Sigmoid colon (tissue), 6 donors: ENCODE measurements at regions not wholly inside any gene's neighbourhood (a gene's known extent, or its start where the extent isn't known, plus 50 kb on each side); places are given as distances from the start of the nearest gene placed in this dataset.

Experiments
- DNase-seq: peaks from one replicate; pipeline ENCODE4 v3.0.0-alpha.2; 2019
- H3K27ac ChIP-seq, 4 donors: fragments of 200-600 bp; sonication (generic); one replicate each; pipeline ENCODE4 v1.5.1; 2016 to 2019; ENCODE audit warnings: mild to moderate bottlenecking in 1 of 4
- H3K27me3 ChIP-seq, 3 donors: fragments of 200-600 bp; sonication (generic); one replicate each; pipeline ENCODE4 v1.5.1; 2019; ENCODE audit warnings: mild to moderate bottlenecking in 1 of 3
- H3K36me3 ChIP-seq, 4 donors: fragments of 200-600 bp; sonication (generic); one replicate each; pipeline ENCODE4 v1.5.1; 2016 to 2019
- H3K4me1 ChIP-seq, 4 donors: fragments of 200-600 bp; sonication (generic); one replicate each; pipeline ENCODE4 v1.5.1; 2017 to 2019
- H3K4me3 ChIP-seq, 4 donors: fragments of 200-600 bp; sonication (generic); one replicate each; pipeline ENCODE4 v1.5.1; 2017 to 2019; ENCODE audit warnings: mild to moderate bottlenecking in 2 of 4, moderate library complexity in 1 of 4
- H3K9me3 ChIP-seq, 4 donors: fragments of 200-600 bp in 3 of 4; sonication (generic) in 3 of 4; one replicate each; pipeline versions ENCODE4 v1.5.1 to v1.6.1; 2013 to 2019
- CTCF ChIP-seq, 4 experiments: fragments of 450-650 bp in 3 of 4; fragments of 200-600 bp in 1 of 4; IDR thresholded peaks; one replicate each; pipeline ENCODE4 v1.5.1; 2016 to 2019; ENCODE audit warnings: antibody characterized with exemption in 4 of 4, mild to moderate bottlenecking in 3 of 4, moderate library complexity in 2 of 4
- EP300 ChIP-seq, 4 donors: sonication (generic); formaldehyde crosslinking; IDR thresholded peaks; one replicate each; pipeline ENCODE4 v1.6.1; 2017; ENCODE audit warnings: antibody characterized with exemption in 4 of 4
- POLR2A ChIP-seq, 2 donors: fragments of 450-650 bp; IDR thresholded peaks; one replicate each; pipeline ENCODE4 v1.6.1; 2016; ENCODE audit warnings: antibody characterized with exemption in 2 of 2, mild to moderate bottlenecking in 2 of 2, moderate library complexity in 2 of 2
- POLR2AphosphoS5 ChIP-seq, 4 donors: sonication (generic); formaldehyde crosslinking; IDR thresholded peaks; one replicate each; pipeline ENCODE4 v1.6.1; 2017; ENCODE audit warnings: antibody characterized with exemption in 4 of 4
- WGBS, 2 donors: extraction: QIAGEN DNeasy Blood & Tissue Kit; methylation state at CpG; one replicate each; pipeline ENCODE4 v1.1.7; 2013; 5-methylcytosine and 5-hydroxymethylcytosine counted together
- intact Hi-C: fragments of 100-400 bp; cut with DNase I; formaldehyde crosslinking; loops from one replicate; pipeline ENCODE4 v1.15.1; 2023
- donor health status: healthy with polysubstance abuse.
- donor health status: healthy.

GRCh38 chr2:153228904-153229303, 249.7 kb downstream of the RPRM start:
- no peaks in the 10 kb centered on the region for H3K27me3 ChIP-seq
- no peak overlapping the region for H3K27ac ChIP-seq
- no peaks in the 10 kb centered on the region for H3K36me3 ChIP-seq
- no peaks in the 10 kb centered on the region for H3K9me3 ChIP-seq
- no peak for DNase-seq
- H3K4me3 ChIP-seq = no peak overlapping the region
- no peak for TF ChIP-seq CTCF (IDR thresholded peaks at IDR 0.05)
- no peak for TF ChIP-seq POLR2A (IDR thresholded peaks at IDR 0.05)
- peak in 2 of 4 donors; percentile 23 to 25 for TF ChIP-seq POLR2AphosphoS5 (IDR thresholded peaks at IDR 0.05)
- TF ChIP-seq EP300 (IDR thresholded peaks at IDR 0.05) = no peak
- H3K4me1 ChIP-seq = peaks cover 0 to 8% (median 0%) of the 10 kb centered on the region in 4 donors
- intact Hi-C loops = loop anchor here (5.0 kb wide), 1 partner anchor 248 kb away; the partner anchor contains the start of gene RPRM

DNA sequence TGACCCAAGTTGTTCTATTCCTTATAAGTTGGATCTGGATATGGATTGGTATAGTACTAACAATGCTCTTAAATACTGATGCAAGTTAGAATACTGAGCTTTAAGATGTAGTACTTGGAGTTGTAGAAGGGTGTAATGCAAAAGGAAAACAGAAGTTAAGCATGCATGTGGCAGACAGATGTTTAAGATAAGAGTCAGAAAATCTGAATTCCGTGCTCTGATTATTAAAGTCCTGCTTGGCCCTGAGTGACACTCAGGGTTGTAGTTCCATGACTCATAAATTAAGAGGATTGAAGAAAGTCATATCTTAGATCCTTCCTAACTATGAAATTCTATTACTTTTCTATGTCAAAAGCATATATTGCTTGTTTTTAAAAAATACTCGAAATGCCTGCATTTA, 250.6 kb downstream of the RPRM start:
- TF ChIP-seq CTCF (IDR thresholded peaks at IDR 0.05) = no peak
- no peak for TF ChIP-seq EP300 (IDR thresholded peaks at IDR 0.05)
- TF ChIP-seq POLR2AphosphoS5 (IDR thresholded peaks at IDR 0.05) = no peak
- TF ChIP-seq POLR2A (IDR thresholded peaks at IDR 0.05) = no peak
- Histone ChIP-seq H3K36me3 (no peaks in the 10 kb centered on the region), H3K4me3 (no peak overlapping the region), H3K4me1 (peaks cover 0 to 8% (median 0%) of the 10 kb centered on the region in 4 donors), H3K9me3 (no peaks in the 10 kb centered on the region), H3K27me3 (no peaks in the 10 kb centered on the region), H3K27ac (no peak overlapping the region)
- intact Hi-C loops = loop anchor here (5.0 kb wide), 1 partner anchor 249 kb away; the partner anchor contains the start of gene RPRM
- 64 to 75% methylated on average over 2 of the region's 2 CpGs for WGBS, 2 donors
- no peak for DNase-seq

DNA sequence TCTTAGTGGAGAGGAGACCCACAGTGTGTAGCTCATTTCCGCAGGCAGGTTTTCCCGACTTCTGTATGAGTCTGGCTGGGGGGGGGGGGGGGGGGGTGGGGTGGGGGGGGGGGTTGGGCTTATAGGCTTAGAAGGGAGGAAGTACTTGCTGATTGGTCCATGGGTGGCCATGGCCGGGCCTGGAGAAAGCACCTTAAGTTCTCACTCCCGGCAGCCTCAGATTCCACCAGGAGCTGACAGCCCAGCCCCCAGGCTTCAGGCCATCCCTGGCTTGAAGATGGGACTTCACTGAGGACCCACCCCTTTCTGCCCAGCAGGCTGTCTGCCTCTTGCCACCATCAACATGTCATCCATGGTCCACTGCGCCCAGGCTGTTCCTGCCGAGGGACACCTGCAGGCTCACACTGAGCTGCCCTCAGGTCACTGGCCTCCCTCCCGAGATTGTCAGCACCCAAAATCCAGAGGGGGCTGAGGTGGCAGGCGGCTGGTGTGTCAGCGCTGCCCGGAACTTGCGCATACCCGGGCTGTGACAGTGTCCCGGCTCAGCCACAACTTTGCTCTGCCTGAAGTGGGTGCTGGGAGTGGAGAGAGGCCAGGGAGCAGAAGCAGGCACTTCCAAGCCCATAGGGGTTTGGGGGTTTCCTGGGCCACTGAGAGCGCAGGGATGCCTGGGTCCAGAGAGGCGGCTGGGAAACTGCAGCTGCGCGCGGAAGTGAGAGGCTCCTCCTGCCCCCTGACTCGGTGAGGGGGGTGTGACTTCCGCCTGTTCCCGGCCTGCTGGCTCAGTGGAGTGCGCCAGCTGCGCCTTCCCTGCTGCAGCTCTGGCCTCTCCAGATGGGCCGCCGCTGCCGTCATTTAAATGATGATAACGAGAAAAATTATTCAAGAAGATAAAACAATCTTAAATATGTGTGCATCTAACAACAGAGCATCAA, 256.1 kb downstream of the RPRM start:
- no peaks in the 10 kb centered on the region for H3K36me3 ChIP-seq
- WGBS, 2 donors = 94 to 96% methylated on average over 27 of the region's 27 CpGs
- H3K4me3 ChIP-seq = no peak overlapping the region
- H3K27ac ChIP-seq = no peak overlapping the region
- H3K9me3 ChIP-seq = no peaks in the 10 kb centered on the region
- DNase-seq = no peak
- intact Hi-C loops = no loop called here
- no peaks in the 10 kb centered on the region for H3K27me3 ChIP-seq
- no peaks in the 10 kb centered on the region for H3K4me1 ChIP-seq
- TF ChIP-seq CTCF (IDR thresholded peaks at IDR 0.05) = no peak
- TF ChIP-seq POLR2AphosphoS5 (IDR thresholded peaks at IDR 0.05) = no peak
- TF ChIP-seq EP300 (IDR thresholded peaks at IDR 0.05) = no peak

DNA sequence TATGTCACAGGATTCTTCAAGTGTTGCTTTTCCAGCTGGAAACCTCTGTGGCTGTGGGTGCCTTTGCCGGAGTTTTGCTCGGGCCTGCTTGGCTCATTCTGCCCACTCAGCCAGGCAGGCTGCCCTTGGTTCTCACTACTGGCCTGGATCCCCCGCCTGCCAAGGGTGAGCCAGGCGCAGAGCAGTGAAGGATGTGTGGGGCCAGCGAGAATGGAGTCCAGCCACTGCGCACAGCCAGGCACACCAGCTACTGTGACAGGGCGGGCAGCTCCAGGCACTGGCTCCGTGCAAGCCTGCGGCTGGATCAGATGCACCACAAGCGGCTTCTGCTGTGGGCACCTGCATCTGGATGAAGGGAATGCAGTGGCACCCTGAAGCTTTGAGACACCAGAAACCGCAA, 257.1 kb downstream of the RPRM start:
- DNase-seq = no peak
- Histone ChIP-seq H3K27me3 (no peaks in the 10 kb centered on the region), H3K36me3 (no peaks in the 10 kb centered on the region), H3K4me1 (no peaks in the 10 kb centered on the region), H3K27ac (no peak overlapping the region), H3K4me3 (no peak overlapping the region), H3K9me3 (no peaks in the 10 kb centered on the region)
- WGBS, 2 donors = 95 to 96% methylated on average over 11 of the region's 11 CpGs
- intact Hi-C loops = no loop called here
- TF ChIP-seq EP300 (IDR thresholded peaks at IDR 0.05) (no peak), CTCF (IDR thresholded peaks at IDR 0.05) (no peak), POLR2AphosphoS5 (IDR thresholded peaks at IDR 0.05) (no peak), POLR2A (IDR thresholded peaks at IDR 0.05) (no peak)
